ENCODE measurements at regions not wholly inside any gene's neighbourhood (a gene's known extent, or its start where the extent isn't known, plus 50 kb on each side); places are given as distances from the start of the nearest gene placed in this dataset.

GRCh38 chr1:55697997-55698535, 482.9 kb upstream of the USP24 start:
- TF ChIP-seq CTCF (IDR thresholded peaks at IDR 0.05) (no peak), POLR2AphosphoS5 (IDR thresholded peaks at IDR 0.05) (no peak), POLR2A (IDR thresholded peaks at IDR 0.05) (no peak)

Measured in prostate gland (tissue), 2 donors.